ENCODE measurements at regions not wholly inside any gene's neighbourhood (a gene's known extent, or its start where the extent isn't known, plus 50 kb on each side); places are given as distances from the start of the nearest gene placed in this dataset.

GRCh38 chr10:3898821-3899220 lies 113.8 kb upstream of the KLF6 start:
- peaks cover 26% of the 10 kb centered on the region for H3K4me1 Mint-ChIP-seq (ENCODE audit: insufficient read depth, unreplicated experiment)
- ChIA-PET CTCF (interaction anchor here (0.6 kb wide), 2 partner anchors 170 to 1485 kb away, joined by 3 to 5 read pairs; no protein-coding TSS in a partner anchor), POLR2A (interaction anchor here (0.5 to 7.4 kb wide), 17 partner anchors 11 to 633 kb away, joined by 3 to 147 read pairs (median 7); partner anchors contain the start of gene KLF6)
- TF ChIP-seq, protein P1, sequence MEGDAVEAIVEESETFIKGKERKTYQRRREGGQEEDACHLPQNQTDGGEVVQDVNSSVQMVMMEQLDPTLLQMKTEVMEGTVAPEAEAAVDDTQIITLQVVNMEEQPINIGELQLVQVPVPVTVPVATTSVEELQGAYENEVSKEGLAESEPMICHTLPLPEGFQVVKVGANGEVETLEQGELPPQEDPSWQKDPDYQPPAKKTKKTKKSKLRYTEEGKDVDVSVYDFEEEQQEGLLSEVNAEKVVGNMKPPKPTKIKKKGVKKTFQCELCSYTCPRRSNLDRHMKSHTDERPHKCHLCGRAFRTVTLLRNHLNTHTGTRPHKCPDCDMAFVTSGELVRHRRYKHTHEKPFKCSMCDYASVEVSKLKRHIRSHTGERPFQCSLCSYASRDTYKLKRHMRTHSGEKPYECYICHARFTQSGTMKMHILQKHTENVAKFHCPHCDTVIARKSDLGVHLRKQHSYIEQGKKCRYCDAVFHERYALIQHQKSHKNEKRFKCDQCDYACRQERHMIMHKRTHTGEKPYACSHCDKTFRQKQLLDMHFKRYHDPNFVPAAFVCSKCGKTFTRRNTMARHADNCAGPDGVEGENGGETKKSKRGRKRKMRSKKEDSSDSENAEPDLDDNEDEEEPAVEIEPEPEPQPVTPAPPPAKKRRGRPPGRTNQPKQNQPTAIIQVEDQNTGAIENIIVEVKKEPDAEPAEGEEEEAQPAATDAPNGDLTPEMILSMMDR (IDR thresholded peaks at IDR 0.05; ENCODE audit: unreplicated experiment), result no peak
- no peak overlapping the region for H3K4me3 Mint-ChIP-seq (ENCODE audit: unreplicated experiment)
- H3K27ac Mint-ChIP-seq (ENCODE audit: low read depth, unreplicated experiment), result peak overlapping the region; percentile 93
- no peaks in the 10 kb centered on the region for H3K9me3 Mint-ChIP-seq (ENCODE audit: unreplicated experiment)
- no TSS peak for BruUV-seq (replicated peaks)
- H3K27me3 Mint-ChIP-seq (ENCODE audit: insufficient read depth, unreplicated experiment), result no peaks in the 10 kb centered on the region
- H3K36me3 Mint-ChIP-seq (ENCODE audit: insufficient read depth, unreplicated experiment), result no peaks in the 10 kb centered on the region
- intact Hi-C loops (cut with micrococcal nuclease), result no loop called here
- peak; percentile 78 for DNase-seq (ENCODE audit: unreplicated experiment)

DNA sequence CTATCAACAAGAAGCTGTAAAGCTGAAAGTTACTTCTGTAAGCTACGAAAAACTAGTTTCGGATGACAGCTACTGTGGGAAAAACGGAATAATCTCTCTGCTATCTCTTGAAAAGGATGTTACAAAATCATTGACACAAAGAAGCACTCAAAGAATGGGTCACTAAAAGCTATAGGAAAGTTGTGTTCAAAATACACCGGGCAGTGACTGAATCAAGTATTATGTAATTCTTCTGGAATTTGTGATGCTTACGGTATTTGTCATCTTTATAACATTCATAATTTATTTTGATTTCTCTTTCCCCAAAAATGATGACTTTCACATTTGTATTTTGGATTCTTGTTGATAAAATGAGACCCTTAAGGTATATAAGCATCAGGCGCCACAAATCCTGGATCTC lies 112.1 kb upstream of the KLF6 start:
- Mint-ChIP-seq H3K4me1 (ENCODE audit: insufficient read depth, unreplicated experiment) (peaks cover 21% of the 10 kb centered on the region), H3K36me3 (ENCODE audit: insufficient read depth, unreplicated experiment) (no peaks in the 10 kb centered on the region), H3K27ac (ENCODE audit: low read depth, unreplicated experiment) (peak overlapping the region; percentile 65), H3K27me3 (ENCODE audit: insufficient read depth, unreplicated experiment) (no peaks in the 10 kb centered on the region), H3K4me3 (ENCODE audit: unreplicated experiment) (no peak overlapping the region), H3K9me3 (ENCODE audit: unreplicated experiment) (no peaks in the 10 kb centered on the region)
- ChIA-PET POLR2A (interaction anchor here (0.6 to 7.4 kb wide), 9 partner anchors 9 to 642 kb away, joined by 3 to 147 read pairs (median 14); partner anchors contain the start of gene KLF6), CTCF (no interaction called here)
- intact Hi-C loops (cut with micrococcal nuclease), result no loop called here
- no TSS peak for BruUV-seq (replicated peaks)
- TF ChIP-seq, protein P1 (IDR thresholded peaks at IDR 0.05; ENCODE audit: unreplicated experiment), result no peak
- peak; percentile 35 for DNase-seq (ENCODE audit: unreplicated experiment)

DNA sequence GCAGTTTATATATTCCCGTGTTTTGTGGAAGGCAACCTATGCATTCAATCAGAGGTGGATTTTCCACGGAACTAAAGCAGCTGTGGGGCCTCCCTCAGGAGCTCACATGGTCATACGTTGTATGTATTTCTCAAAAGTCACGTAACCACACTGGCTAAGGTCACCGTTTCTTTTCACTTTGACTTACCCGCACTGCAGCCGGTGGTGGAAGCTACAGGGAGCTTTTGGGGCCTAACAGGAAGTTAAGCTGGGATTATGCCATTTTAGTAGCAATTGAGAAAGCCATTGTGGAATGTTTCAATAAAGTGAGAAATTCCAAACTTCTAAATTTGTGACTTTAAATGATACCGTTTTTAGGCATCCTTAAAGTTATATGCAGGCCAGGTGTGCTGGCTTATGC lies 111.2 kb upstream of the KLF6 start:
- no peak overlapping the region for H3K4me3 Mint-ChIP-seq (ENCODE audit: unreplicated experiment)
- ChIA-PET POLR2A (interaction anchor here (2.1 to 7.4 kb wide), 3 partner anchors 45 to 116 kb away, joined by 14 to 147 read pairs (median 92); partner anchors contain the start of gene KLF6), CTCF (no interaction called here)
- H3K9me3 Mint-ChIP-seq (ENCODE audit: unreplicated experiment), result no peaks in the 10 kb centered on the region
- BruUV-seq (replicated peaks), result no TSS peak
- H3K36me3 Mint-ChIP-seq (ENCODE audit: insufficient read depth, unreplicated experiment), result no peaks in the 10 kb centered on the region
- intact Hi-C loops (cut with micrococcal nuclease), result no loop called here
- H3K27ac Mint-ChIP-seq (ENCODE audit: low read depth, unreplicated experiment), result peak overlapping the region; percentile 65
- TF ChIP-seq, protein P1 (IDR thresholded peaks at IDR 0.05; ENCODE audit: unreplicated experiment), result no peak
- DNase-seq (ENCODE audit: unreplicated experiment), result no peak
- no peaks in the 10 kb centered on the region for H3K27me3 Mint-ChIP-seq (ENCODE audit: insufficient read depth, unreplicated experiment)
- peaks cover 25% of the 10 kb centered on the region for H3K4me1 Mint-ChIP-seq (ENCODE audit: insufficient read depth, unreplicated experiment)

GRCh38 chr10:3895045-3895631 lies 110.1 kb upstream of the KLF6 start:
- H3K4me1 Mint-ChIP-seq (ENCODE audit: insufficient read depth, unreplicated experiment), result peaks cover 31% of the 10 kb centered on the region
- no peak overlapping the region for H3K4me3 Mint-ChIP-seq (ENCODE audit: unreplicated experiment)
- TF ChIP-seq, protein P1 (IDR thresholded peaks at IDR 0.05; ENCODE audit: unreplicated experiment), result no peak
- H3K27ac Mint-ChIP-seq (ENCODE audit: low read depth, unreplicated experiment), result no peak overlapping the region
- no TSS peak for BruUV-seq (replicated peaks)
- ChIA-PET CTCF (interaction anchor here (0.6 kb wide), 1 partner anchor 44 kb away, joined by 3 read pairs; no protein-coding TSS in a partner anchor), POLR2A (interaction anchor here (1.0 to 7.4 kb wide), 6 partner anchors 44 to 449 kb away, joined by 3 to 147 read pairs (median 9); partner anchors contain the start of gene KLF6)
- H3K9me3 Mint-ChIP-seq (ENCODE audit: unreplicated experiment), result no peaks in the 10 kb centered on the region
- peak; percentile 10 for DNase-seq (ENCODE audit: unreplicated experiment)
- intact Hi-C loops (cut with micrococcal nuclease), result no loop called here
- H3K36me3 Mint-ChIP-seq (ENCODE audit: insufficient read depth, unreplicated experiment), result no peaks in the 10 kb centered on the region
- no peaks in the 10 kb centered on the region for H3K27me3 Mint-ChIP-seq (ENCODE audit: insufficient read depth, unreplicated experiment)
